ENCODE measurements at regions not wholly inside any gene's neighbourhood (a gene's known extent, or its start where the extent isn't known, plus 50 kb on each side); places are given as distances from the start of the nearest gene placed in this dataset.

- DNase-seq (ENCODE audit: low read depth in 1 of 2, low spot score in 1 of 2), result no peak
- TF ChIP-seq REST (IDR thresholded peaks at IDR 0.05; ENCODE audit: insufficient replicate concordance, low read depth) (no peak), POLR2AphosphoS5 (IDR thresholded peaks at IDR 0.05; ENCODE audit: low read depth) (no peak), SPI1 (IDR thresholded peaks at IDR 0.05; ENCODE audit: borderline replicate concordance, low read depth) (no peak), GABPA (IDR thresholded peaks at IDR 0.05; ENCODE audit: low read depth) (no peak), CTCF (IDR thresholded peaks at IDR 0.05; ENCODE audit: insufficient read depth, low read length) (no peak)
- Histone ChIP-seq H3K4me3 (replicated peaks; ENCODE audit: insufficient read depth, low read length) (no peak overlapping the region), H3K27ac (replicated peaks) (no peak overlapping the region), H3K27me3 (ENCODE audit: insufficient read depth, poor library complexity, severe bottlenecking) (no peaks in the 10 kb centered on the region)
These were observed 910.7 kb downstream of the TBL1XR1 start for GRCh38 chr3:176286476-176287085.

GRCh38 chr3:176275538-176275937 lies 921.7 kb downstream of the TBL1XR1 start:
- no peak for DNase-seq (ENCODE audit: low read depth in 1 of 2, low spot score in 1 of 2)

More at GRCh38 chr3:176275538-176275937, 921.7 kb downstream of the TBL1XR1 start:
- TF ChIP-seq SPI1 (IDR thresholded peaks at IDR 0.05; ENCODE audit: borderline replicate concordance, low read depth) (no peak), GABPA (IDR thresholded peaks at IDR 0.05; ENCODE audit: low read depth) (no peak), POLR2AphosphoS5 (IDR thresholded peaks at IDR 0.05; ENCODE audit: low read depth) (no peak), REST (IDR thresholded peaks at IDR 0.05; ENCODE audit: insufficient replicate concordance, low read depth) (no peak), CTCF (IDR thresholded peaks at IDR 0.05; ENCODE audit: insufficient read depth, low read length) (no peak)
- no peak overlapping the region for H3K27ac ChIP-seq (replicated peaks)
- H3K4me3 ChIP-seq (replicated peaks; ENCODE audit: insufficient read depth, low read length), result no peak overlapping the region
- H3K27me3 ChIP-seq (ENCODE audit: insufficient read depth, poor library complexity, severe bottlenecking), result no peaks in the 10 kb centered on the region
